ENCODE measurements at regions not wholly inside any gene's neighbourhood (a gene's known extent, or its start where the extent isn't known, plus 50 kb on each side); places are given as distances from the start of the nearest gene placed in this dataset.

DNA sequence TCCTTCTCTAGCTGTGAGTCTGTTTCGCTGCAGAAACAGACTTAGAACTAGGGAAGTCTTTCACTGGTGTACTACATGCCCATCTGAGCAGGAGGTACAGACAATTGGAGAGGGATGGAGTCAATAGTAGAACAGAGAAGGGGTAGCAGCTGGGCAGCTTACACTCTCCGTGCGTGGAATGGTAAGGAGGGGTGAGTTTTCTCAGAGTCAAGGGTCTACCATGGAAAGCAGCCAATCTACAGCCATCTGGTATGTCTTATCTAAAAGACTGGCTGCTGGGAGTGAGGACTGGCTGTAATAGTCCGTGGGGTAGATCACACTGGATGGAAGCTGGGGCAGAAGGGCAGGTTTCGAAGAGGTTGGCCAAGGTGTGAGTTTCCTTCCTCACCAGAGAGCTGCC, 137.3 kb upstream of the TENM4 start:
- no peak for DNase-seq

GRCh38 chr11:79575701-79576100, 134.9 kb upstream of the TENM4 start:
- DNase-seq: no peak

GRCh38 chr11:79570104-79570503, 129.3 kb upstream of the TENM4 start:
- no peak for DNase-seq

GRCh38 chr11:79564288-79564925, 123.6 kb upstream of the TENM4 start:
- no peak for DNase-seq

GRCh38 chr11:79561496-79561895, 120.7 kb upstream of the TENM4 start:
- DNase-seq: no peak

- DNase-seq: no peak
Observed at GRCh38 chr11:79550809-79551208, 110.0 kb upstream of the TENM4 start.

DNA sequence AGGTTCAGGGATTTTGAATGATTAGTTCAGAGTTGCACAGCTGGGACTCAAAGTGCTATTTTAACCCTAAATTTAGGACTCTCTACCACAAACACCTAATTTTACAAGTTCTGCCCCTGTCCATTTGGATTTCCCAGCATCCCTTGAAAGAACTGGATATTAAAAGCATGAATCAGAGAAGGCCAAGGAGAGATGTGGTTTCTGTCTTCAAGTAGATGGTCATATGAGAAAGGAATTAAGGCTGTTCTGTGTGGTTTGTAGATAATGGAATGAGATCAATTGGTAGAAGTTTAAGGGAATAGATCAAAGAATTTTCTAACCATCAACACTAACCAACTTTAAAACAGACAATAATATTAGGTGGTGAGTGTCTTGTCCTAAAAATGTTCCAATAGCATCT, 106.4 kb upstream of the TENM4 start:
- no peak for DNase-seq

DNA sequence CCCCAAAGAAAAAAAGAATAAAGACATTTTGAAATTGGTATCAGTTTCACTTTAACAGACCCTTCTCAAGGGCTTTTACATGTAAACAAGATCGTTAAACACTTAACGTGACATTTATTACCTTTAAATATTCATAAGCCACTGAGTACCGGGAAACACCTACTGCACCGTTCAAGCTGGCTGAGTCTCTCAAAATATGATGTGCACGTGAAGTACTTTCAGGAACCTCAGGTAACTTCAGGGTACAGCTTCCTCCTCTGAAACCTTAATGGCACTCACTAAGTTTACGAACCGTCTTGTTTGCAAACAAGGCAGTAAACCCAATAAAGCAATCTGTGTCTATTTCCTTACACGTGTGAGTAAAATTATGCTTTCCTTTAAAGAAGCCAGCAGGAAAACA, 105.5 kb upstream of the TENM4 start:
- DNase-seq: no peak

- no peak for DNase-seq
Observed at GRCh38 chr11:79544361-79544760, 103.5 kb upstream of the TENM4 start.

- DNase-seq: no peak
Observed at GRCh38 chr11:79543101-79543500, 102.3 kb upstream of the TENM4 start.

DNA sequence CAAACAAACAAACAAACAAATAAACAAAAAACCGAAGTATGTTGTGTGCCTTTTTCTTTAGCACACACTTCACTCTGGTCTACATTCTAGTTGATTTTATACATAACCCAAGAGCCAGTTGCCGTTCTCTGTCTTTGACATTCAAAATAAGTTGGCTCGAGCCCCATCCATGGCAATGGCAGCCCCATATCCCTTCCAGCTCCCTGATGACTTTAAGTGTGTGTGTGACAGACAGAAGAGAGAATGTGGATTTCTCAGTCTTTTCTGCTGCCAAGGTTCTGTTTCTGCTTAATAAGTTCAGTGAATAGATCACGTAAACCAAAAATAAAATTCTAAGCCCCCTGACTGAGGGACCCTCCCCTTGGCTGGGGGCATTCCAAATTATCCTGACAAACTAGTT, 100.6 kb upstream of the TENM4 start:
- no peak for DNase-seq

GRCh38 chr11:79538775-79539174, 97.9 kb upstream of the TENM4 start:
- no peak for DNase-seq

GRCh38 chr11:79536155-79536917, 95.5 kb upstream of the TENM4 start:
- no peak for DNase-seq

GRCh38 chr11:79535606-79536005, 94.8 kb upstream of the TENM4 start:
- DNase-seq: no peak

DNA sequence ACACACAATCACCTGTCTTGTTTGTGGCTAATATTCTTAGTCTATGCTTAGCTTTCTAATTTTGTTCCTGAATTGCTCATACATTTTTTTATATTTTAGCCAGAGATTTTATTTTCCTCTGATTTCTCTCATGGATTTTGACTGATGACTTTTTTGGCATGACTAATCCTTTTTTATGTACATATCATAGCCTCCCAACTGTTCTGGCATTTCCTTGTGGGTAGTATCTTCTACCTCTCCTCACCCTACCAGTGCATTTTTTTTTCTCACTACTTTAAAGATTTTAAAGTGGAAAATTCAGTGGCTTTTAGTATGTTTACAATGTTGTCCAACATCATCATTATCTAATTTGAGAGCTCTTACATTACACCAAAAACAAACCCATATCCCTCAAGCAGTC, 84.4 kb upstream of the TENM4 start:
- no peak for DNase-seq

GRCh38 chr11:79522626-79523025, 81.8 kb upstream of the TENM4 start:
- DNase-seq: no peak

- no peak for DNase-seq
Observed at GRCh38 chr11:79520086-79520485, 79.3 kb upstream of the TENM4 start.

DNA sequence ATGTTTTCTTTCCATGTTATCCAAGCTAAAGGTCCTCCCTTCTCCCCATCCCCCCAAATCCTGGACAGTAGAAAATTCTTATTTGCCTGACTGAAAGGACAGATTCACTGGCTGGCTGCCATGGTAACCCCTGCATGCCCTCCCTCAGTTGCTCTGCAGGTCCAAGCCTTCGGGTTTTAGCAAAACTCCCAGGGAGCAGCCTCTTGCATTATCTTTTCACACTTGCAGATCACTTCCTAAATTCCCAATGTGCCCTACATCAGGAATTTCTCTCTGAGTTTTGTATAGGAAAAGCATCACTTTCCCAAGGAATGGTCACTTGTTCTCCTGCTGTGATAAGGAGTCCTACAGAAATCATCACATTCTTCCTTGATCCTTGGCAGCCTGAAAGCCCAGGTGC, 75.0 kb upstream of the TENM4 start:
- DNase-seq: no peak

- DNase-seq: no peak
Observed at GRCh38 chr11:79514695-79515094, 73.9 kb upstream of the TENM4 start.

DNA sequence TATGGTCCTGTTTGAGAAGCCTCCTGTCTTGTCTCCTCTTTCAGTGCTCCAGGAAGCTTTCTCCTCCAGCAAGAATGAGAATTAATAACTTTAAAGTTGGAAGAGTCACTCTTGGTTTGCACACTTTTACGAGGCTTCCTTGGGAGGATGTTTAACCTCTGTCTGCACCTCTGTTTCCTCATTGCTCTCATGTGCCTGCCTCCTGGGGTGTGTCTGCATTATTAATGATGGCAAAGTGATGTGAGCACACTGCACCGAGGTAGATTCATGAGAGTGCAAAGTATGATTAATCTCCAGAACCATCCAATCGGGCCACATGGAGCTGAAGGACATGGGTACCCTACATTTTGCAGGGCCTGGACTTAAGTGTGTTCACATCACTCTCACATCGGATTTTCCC, 73.5 kb upstream of the TENM4 start:
- no peak for DNase-seq

GRCh38 chr11:79512706-79513469, 72.1 kb upstream of the TENM4 start:
- no peak for DNase-seq

DNA sequence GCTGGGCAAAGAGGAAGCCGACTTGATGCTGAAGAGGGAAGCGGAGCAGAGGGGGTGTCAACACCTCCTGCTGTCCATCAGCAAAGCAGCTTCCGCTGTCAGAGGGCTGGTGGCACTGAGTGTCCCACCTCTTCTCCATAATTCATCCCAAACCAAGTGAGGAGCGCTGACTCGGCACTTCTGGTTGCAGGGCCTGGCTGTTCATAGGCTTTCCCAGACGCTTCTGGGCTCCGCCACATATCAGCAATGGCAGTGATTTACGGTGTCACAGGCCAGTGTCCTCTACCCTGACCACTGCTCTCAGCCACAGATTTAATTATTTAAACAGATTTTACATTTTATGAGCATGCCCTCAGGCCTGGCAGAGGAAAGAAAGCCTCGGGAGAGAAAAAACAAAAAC, 70.1 kb upstream of the TENM4 start:
- DNase-seq: no peak

DNA sequence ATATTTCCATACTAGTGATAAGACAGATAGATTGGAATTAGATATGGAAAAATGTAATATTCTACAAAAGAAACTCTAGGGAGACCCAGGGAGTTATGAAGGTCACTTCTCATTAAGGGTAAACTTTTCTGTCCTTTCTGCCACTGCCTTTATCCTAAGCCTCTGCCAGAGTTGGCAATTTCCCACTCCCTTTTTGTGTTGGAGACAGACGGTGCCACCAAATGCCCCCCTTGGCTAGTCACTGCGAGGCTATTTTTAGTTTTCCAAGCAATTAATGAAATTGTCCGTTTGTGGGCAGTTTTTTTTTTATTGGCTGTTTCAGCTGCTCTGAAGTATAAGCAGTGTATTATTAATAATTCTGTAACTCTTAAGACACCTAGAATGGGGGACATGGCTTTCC, 67.6 kb upstream of the TENM4 start:
- DNase-seq: no peak

GRCh38 chr11:79507706-79508105, 66.9 kb upstream of the TENM4 start:
- DNase-seq: no peak
